Kidney capillary endothelial cell (primary cell): ENCODE measurements at regions not wholly inside any gene's neighbourhood (a gene's known extent, or its start where the extent isn't known, plus 50 kb on each side); places are given as distances from the start of the nearest gene placed in this dataset.
"Not testable (repeated sequence)": the region's sequence is repeated elsewhere in the genome, so short reads cannot be mapped to it uniquely, and the experiment has no call there.

ENCODE experiments used
- DNase-seq: peaks from one replicate; pipeline ENCODE4 v3.0.0-alpha.2; 2018; ENCODE audit warnings: low spot score

DNA sequence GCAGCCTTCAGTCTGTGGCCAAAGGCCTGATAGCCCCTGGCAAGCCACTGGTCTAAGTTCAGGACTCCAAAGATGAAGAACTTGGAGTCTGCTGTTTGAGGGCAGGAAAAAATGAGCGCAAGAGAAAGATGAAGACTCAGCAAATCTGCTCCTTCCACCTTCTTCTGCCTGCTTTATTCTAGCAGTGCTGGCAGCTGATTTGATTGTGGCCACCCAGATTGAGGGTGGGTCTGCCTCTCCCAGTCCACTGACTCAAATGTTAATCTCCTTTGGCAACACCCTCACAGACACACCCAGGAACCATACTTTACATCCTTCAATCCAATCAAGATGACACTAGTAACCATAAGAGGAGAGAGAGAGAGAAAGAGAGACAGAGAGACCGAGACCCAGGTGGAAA lies 127.6 kb downstream of the UTP18 start:
- no peak for DNase-seq

DNA sequence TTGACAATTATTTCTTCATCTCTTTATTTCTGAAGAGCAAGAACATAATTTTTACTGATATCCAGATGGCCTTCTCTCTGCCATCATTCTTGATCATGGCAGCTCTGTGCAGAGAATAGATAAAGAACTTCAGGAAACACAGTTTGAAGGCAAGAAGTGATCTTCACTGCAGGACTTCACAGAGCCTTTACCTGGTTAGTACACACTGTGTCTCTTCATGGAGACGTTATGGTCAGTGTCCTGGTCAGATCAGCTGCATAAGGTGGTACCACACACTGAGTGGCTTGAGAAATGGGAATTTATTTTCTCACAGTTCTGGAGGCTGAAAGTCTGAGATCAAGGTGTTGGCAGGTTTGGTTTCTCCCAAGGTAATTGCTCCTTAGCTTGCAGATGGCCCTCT lies 129.5 kb downstream of the UTP18 start:
- DNase-seq: no peak

DNA sequence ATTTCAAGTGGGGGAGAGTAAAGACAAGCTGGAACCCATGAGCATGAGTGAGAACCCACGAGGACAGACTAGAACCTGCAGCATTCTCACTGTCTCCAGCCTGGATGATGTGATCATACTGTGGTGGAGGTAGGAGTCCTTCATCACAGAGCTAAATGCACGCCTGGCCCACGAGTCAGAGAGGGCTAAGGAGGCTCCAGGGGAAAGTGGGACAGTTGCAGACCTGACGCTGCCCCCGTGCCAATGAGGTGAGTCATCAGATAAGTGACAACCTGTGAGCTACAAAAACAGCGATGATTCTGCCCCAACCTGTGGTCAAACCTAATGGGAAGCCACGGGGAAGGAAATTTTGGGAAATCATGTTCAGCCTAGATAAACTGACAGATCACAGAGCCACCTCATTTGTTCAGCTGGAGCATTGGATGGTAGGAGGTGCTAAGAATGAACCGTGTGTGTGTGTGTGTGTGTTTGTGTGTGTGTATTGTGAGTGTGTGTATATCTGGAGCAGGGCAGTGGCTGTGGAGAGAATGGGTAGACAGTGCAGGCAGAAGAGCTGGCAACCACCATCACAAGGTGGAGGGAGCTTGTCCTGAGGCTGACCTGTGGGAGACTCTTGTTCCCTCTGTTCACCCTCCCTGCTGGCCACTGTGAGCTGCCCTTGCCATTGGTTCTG lies 131.8 kb downstream of the UTP18 start:
- DNase-seq: no peak

- DNase-seq: no peak
Observed at GRCh38 chr17:51395621-51396020, 135.3 kb downstream of the UTP18 start.

DNA sequence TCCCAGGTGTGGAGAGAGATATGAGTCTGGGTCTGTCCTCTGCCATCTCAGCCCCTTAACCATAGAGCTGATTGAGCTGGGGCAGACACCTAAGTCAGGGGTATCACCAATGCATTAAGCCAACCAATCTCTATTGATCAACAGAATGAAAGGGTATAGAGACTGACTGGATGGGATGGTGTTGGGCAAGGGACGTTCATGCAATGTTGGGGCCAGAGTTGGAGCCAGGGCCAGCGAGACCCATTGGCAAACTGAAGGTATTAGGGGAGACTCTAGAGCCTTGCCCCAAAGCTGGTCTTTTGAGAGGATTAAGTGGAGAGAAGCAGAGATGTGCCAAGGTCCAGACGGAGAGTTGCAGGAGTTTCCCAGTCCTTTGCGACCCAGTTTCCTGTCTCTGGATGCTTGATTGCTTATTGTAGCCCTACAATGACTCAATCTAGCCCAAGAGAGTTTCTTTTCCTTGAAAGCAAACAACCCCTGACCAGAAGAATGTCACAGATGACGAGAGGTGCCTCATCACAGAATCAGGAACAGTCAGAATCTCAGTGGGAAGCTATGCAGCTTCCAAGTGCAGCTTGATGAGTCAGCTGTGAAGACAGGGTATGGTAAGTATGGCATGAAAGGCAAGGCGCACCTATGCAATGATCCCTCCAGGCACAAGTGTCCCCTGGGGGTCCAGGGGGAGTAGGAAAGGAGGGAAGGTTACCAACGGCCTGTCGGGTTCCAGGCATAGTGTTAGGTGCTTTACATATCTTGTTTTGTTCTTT lies 137.2 kb downstream of the UTP18 start:
- DNase-seq: peak; percentile 25

- DNase-seq: no peak
Observed at GRCh38 chr17:51398128-51398525, 137.8 kb downstream of the UTP18 start.

DNA sequence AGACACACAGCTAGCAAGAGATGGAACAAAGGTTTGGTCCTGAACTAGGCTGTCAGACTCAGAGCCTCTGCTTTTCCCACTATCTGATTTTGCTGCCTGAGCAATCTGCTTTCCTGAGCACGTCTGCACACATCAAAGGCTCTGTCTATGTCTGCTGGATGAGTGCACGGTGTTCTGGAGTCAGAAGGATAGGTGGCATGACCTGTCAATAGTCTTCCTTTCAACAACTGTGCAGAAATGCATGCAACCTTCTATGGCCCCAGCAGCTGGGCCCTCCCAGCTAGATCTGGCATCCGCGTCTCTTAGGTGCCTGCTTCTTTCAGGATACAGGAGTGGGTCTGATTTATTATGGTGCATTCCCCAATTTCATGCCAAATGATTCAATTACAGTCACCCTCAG lies 138.3 kb downstream of the UTP18 start:
- no peak for DNase-seq

- DNase-seq: no peak
Observed at GRCh38 chr17:51401279-51401678, 140.9 kb downstream of the UTP18 start.

DNA sequence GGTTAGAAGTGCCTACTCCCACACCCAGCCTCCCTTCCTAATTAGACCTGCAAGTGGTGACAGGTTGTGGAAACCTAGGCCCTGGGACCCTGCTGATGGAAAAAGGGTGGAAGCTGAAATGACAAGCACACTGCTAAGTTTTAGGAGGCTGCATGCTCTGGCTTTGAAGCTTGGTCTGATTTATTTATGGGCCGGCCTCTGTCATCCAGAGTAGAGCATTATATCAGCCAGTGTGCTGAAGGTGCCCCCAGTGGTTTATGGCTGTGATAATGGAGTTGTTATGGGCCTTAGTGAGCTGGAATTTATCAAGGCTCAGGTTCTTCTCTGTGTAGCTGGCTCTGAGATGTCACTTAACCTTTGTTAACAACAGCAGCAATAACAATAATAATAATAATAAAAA lies 142.6 kb downstream of the UTP18 start:
- no peak for DNase-seq

- DNase-seq: no peak
Observed at GRCh38 chr17:51407576-51407975, 147.2 kb downstream of the UTP18 start.

GRCh38 chr17:51419476-51419875 lies 159.1 kb downstream of the UTP18 start:
- DNase-seq: no peak

- DNase-seq: no peak
Observed at GRCh38 chr17:51421525-51421924, 161.2 kb downstream of the UTP18 start.

- no peak for DNase-seq
Observed at GRCh38 chr17:51422634-51423033, 162.3 kb downstream of the UTP18 start.

DNA sequence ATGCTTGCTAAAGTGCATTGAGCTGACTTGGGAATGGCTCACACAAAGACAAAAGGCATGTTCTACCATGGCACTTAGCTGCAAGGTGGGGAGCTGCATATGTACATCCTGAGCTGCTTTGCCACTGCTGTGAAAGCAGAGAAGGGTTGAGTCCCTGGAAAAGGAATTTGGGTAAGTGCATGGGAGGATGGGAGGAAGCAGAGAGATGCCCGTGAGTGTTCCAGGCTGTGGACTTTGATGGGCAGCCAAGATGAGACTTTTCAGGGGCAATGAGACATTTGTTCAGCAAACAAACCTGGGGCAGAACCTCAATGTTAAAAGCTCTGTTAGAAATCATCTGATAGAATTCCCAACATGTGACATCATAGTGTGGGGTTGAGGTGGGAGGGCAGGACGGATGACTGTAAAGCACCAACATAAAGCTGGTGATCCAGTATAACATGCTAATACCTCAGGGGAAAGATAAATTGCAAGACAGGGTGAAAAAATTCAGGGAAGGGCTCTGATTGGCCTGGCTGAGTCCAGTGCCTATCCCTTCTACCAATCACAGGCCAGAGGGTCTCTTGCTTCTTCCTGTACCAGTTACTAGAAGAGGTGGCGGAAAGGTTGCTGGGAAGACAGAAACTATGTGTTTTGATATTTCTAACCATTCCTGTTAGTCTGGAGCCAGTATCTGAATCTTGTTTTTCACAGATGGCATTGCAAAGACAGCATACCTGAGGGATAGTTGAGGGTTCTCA lies 163.2 kb downstream of the UTP18 start:
- no peak for DNase-seq

DNA sequence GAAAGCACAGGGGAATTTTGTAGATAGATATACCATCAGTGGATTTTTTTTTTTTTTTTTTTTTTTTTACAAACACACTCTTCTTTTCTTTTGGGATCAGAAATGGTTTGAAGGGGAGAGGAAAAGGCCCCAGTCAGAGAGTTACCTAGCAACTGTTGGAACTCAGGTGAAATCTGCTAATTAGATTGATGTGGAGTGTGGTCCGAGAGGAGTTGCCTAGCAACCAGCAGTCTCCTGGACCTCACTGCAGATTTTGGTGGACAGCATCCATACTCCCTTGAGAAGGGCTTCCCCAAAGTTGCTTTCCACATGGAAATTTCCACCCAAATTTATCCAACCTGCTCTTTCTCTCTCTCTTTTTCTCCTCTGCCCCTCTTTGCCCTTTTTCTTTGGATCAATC lies 165.4 kb downstream of the UTP18 start:
- DNase-seq: no peak

GRCh38 chr17:51427323-51427811 lies 167.0 kb downstream of the UTP18 start:
- no peak for DNase-seq

DNA sequence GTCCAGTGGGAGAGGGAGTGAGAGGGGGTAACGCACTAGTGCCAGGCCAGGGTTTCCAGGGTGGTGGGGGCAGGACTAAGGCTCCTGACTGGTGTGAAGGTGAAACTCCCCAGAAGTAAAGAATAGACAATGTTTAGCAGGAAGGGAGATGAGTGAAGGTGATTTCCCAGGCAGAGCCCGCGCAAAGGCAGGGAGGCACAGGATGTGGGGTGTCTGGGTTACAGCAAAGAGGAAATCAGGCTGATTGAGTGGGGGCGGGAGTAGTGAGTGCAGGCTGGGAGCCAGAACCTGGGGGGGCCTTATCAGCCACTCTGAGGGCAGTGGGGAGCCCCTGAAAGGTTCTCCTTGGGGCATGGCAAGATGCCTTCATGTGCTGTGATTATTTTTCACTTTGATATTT lies 167.5 kb downstream of the UTP18 start:
- no peak for DNase-seq

- DNase-seq: no peak
Observed at GRCh38 chr17:51428668-51429495, 168.5 kb downstream of the UTP18 start.

DNA sequence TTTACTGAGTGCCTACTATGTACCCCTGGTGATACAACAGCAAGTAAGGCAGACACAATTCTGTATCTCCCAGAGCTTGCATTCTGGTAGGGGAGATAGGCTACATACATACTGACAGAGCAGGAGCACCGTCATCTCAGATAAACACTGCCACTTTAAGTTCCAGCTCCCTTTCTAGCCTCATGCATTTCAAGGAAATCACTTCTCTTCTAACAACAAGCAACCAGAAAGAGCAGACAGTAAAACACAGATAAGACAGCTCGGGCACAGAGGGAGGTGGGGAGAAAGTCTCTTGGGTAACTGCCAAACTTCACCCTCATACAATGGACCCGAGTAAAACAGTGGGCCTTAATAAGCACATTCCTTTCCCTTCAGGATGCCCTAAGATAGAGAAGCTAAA lies 169.6 kb downstream of the UTP18 start:
- not testable (repeated sequence) for DNase-seq

GRCh38 chr17:51430591-51430990 lies 170.2 kb downstream of the UTP18 start:
- DNase-seq: no peak

DNA sequence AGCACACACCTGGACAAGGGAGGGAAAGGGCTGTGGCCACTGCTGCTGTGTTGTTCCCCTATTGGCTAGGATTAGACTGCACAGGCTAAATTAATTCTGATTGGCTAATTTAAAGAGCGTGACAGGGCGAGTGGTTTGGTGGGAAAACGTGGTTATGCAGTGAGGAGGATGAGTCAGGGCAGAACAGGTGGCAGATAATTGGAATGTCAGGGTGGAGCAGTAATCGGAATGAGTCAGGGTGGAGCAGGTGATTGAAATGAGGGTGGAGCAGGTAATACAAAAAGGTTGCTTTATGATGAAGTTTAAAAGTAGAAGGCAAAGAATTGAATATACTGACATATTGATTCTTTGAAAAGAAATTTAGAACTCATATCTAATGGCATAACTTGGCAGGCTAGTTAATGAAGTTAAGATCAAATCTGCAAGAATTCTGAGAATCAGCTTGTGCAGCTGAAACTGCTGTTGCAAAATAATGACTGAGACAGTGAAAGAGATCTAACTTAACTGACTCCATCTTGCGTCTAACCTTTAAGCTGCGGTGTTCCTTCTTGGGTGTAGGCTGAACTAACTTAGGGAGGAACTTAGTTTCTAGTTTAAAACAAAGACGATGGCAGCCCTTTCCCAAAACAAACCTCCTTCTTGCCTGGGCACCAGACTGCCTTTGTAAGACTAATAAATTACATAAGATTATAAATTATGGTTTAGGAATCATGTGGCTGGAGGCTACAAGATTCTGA lies 174.3 kb downstream of the UTP18 start:
- no peak for DNase-seq
